Endometrial microvascular endothelial cells (primary cell): ENCODE measurements at regions not wholly inside any gene's neighbourhood (a gene's known extent, or its start where the extent isn't known, plus 50 kb on each side); places are given as distances from the start of the nearest gene placed in this dataset.

Experiments used
- in situ Hi-C: cut with HindIII; loops from 2 replicates; pipeline ENCODE4 v1.10.0; 2017; ENCODE audit warnings: low sequenced_read_pairs, low pct_unique_long_range_greater_than_20kb; ENCODE audit errors: inconsistent ontology term

DNA sequence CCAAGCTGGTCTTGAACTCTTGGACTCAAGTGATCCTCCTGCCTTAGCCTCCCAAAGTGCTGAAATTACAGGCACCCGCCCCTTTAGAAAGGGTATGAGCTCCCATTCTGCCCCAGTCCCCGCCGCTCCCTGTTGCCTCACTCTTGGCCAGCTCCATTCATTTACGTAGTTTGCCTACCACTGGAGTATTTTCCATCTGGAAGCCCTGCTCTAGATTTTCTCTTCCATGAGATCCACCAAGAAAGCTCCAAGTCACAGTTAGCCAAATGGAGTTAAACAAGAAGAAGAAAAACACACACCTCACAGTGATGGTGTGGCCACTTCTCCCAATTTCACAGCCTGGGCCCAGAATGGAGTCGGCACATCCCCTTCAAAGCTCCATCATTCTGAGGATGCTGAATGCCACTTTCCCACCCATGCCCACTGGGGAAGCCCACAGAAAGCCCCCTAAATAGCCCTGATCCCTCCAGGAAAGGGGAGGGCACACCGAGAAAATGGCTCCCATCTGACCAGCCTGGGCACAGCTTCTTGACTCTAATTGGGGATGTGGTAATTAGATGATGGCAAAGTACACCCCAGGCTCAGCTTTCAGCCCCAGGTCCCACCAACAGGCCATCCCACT lies 381.2 kb downstream of the MN1 start:
- in situ Hi-C loops = loop anchor here (25.0 kb wide), 1 partner anchor 733 kb away; no protein-coding TSS in a partner anchor

DNA sequence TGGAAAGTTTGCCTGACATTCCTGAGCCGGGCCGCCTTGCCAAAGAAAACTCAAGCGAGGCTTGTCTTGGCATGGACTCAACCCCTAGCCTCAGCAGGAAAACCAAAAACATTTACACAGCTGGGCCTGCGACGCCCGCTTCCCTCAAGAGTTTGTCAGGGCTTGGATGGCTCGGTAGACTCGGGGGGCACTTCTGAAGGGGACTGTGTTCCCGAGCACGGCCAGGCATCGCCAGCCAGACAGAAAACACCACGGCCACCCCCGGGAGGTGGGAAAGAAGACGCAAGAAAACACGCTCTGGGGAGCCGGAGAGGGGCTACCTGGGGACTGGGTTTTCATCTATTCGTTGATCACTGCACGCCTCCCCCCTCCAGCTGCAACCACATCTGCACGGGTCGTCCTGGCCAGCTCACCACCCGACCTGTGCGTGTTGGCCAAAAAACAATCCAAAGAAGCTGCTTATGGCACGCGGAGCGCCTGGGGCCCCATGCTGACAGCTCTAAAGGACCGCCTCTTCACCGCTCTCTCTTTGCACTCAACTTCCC lies 380.7 kb downstream of the MN1 start:
- in situ Hi-C loops = loop anchor here (25.0 kb wide), 1 partner anchor 734 kb away; no protein-coding TSS in a partner anchor

DNA sequence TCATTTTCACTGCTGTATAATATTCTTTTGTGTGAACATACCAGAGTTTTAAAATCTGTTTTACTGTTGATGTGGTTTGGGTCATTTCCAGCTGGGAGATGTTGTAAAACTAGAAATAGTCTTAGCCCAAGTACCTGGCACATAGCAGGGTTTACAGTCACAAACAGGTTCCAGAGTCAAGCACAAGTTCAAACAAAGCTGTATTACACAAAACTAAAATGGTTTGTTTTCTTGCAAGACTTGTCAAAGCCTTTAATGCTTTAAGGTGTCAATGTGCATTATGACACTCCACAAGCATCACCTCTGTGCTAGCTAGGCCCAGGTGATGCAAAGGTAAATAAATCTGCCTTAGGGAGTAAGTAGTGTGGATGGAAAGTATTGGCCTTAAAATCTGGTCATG lies 379.1 kb downstream of the MN1 start:
- in situ Hi-C loops = loop anchor here (25.0 kb wide), 1 partner anchor 735 kb away; no protein-coding TSS in a partner anchor

DNA sequence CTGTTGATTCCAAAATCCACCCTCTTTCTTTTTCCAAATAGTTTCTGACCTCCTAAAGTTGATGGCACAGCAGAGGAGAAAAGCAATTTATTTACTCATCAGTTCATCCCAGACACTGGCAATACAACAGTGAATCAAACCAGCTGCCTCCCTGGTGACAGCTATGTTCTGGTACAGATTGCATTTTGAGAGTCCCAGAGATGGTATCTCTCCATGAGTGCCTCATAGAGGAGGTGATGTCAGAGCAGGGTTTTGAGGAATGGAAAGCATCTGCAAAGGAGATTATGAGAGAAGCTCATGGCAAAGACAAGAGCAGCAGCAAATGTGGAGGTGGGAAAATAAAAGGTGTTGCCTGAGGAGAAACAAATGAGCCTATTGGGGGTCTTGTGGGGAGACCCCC lies 377.2 kb downstream of the MN1 start:
- in situ Hi-C loops = loop anchor here (25.0 kb wide), 1 partner anchor 737 kb away; no protein-coding TSS in a partner anchor

DNA sequence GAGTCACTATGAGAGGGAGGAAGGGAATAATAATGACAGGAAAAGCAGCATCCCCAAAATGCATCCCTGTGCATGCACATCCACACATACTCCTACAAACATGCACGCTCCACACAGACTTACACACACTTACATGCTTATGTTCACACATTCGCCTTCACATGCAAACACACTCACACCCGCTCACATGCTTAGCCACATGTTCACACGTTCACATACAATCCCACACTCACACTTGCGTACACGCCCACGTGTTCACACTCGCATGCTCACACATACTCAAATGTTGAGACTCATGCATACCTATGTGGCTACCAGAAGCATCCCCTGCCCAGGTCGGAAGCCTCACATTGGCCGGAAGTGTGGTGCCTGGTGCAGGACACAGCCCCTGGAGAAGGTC lies 372.1 kb downstream of the MN1 start:
- in situ Hi-C loops = no loop called here

DNA sequence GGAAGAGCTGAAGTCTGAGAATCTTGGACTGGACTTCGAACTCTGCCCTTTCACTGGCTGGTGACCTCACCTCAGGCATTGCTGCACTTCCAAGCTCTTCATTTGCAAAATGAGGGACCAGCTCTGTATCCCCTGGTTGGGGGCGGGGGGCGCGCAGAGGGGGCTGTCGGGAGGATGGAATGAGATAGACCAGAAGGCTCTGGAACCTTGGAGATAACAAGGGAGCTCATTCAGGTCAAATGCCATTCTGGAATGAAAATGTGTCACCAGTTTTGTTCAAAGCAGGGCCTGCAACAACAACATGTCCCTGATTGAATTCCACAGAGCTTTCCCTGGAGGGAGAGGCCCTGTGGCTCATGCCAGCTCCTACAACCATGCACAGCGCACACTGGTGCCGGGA lies 370.5 kb downstream of the MN1 start:
- in situ Hi-C loops = no loop called here

DNA sequence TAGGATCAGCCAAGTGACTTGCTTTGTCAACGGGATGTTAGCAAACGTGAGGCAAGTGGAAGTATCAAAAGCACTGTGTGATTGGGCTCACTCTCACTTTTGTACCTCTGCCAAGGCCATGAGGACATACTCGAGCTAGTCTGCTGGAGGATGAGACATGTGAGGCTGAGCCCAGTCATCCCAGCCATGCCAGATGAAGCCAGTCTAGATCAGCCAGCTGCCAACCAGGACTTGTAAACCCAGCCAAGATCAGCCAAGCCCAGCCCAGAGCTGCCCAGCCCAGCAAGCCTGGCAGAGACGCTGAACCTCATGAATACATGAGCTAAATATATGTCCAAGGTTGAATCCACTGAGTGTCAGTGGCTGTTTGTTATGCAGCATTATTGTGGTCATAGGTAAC lies 369.7 kb downstream of the MN1 start:
- in situ Hi-C loops = no loop called here

DNA sequence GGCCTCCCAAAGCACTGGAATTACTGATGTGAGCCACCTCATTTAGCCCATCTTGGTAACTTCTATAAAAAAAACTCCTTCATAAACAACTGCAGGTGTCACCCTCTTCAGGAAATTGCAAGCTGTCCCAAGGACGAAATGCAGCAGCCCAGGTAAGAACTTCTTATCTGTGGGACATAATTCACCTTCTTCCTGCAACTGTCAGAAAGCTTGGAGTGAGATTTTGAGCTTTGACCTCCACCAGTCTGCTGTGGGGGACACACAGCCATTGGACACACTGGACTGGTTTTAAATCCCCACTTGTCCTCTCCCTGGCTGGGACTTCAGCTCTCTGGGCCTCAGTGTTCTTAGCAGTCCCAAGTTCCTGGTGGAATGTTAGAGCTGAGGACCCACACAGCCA lies 368.5 kb downstream of the MN1 start:
- in situ Hi-C loops = no loop called here

DNA sequence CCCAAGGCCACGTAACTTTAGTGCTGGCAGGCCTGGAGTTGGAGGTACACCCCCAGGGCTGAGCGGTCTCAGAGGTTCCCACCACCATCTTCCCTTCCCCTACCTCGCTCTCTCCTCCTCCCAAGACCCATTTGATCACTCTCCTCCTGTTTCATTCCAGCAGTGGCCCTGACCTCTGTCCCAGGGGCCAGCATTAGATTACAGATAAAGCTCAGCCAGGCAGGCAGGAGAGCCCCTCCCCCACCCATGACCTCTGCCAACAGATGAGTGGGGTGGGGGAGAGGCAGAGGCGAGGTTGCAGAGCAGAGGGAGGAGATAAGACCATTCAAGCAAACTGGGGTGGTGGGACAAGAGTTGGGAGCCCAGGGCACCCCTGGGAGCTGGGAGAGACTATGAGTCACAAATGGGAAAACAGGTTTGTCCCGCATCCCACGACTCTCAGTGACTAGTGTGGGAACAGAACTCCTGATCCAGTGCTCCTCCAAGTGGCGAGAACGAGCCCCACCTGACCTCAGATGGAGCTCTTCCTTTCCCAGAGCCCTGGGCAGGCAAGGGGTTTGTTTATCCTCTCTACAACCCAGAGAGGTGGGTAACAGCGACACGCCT lies 367.9 kb downstream of the MN1 start:
- in situ Hi-C loops = no loop called here

DNA sequence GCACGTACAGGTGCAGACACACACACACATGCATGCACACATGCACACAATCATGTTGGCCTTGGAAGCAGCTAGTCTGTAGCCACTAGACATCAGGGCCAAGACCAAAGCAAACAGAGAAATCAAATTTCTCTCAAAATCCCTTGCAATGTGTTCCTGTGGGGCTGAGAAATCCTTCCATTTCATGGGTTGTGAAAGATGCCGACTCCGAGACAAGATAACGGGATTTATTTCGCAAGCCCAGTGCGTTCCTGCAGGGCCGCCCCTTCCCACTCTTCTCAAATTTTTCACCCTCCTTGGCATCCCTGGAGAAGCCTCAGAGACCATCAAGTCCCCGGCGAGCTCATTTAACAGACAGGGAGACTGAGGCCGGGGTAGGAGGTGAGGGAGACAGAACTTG lies 366.7 kb downstream of the MN1 start:
- in situ Hi-C loops = no loop called here

DNA sequence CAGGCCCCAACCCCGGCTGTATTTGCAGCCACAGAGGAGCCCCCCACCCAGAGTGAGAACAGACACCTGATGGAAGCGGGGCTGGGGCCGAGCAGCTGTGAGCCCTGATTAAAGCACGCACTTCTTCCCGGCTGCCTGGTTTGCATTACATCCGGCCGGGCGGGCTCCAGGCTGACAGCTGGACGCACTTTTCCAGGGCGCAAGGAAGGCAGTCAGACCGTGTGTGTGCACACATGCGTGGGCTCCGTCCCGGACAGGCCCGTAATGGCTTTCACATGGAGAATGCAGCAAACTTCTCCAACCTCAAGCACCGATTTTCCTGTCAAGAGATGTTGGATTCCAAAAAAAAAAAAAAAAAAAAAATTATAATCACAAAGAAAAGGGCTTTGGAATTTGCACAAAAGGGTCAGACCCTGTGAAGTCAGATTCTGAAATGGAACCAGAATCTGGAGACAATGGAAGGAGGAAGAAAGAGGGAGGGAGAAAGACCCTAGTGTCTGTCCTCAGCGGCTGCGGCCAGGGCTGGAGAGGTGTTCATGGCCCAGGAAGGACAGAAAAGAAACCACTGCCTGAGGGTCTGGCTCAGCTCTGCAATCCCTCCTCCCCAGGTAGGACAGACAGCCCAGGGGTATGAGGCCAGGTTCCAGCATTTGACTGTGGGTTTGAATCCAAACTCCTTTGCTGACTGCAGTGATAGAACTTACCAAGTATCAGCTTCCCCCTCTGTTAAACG lies 365.5 kb downstream of the MN1 start:
- in situ Hi-C loops = no loop called here

DNA sequence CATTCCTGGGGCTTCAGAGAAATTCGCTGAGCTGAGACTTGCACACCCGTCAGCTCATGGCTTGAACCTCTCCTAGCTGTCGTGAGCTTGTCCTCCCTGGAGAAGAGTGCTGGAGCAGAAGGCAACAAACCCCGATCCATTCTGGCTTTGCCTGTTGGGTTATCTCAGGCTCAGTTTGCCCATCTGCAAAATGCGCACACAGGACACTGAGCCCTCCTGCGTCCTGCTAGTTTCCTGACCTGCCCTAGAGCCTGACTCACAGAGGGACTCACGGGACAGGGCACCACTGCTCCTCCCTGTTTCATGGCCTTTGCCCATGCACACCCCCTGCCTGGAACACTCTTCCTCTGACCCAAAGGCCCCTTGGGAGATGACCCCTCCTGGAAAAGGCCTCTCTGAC lies 365.0 kb downstream of the MN1 start:
- in situ Hi-C loops = no loop called here

DNA sequence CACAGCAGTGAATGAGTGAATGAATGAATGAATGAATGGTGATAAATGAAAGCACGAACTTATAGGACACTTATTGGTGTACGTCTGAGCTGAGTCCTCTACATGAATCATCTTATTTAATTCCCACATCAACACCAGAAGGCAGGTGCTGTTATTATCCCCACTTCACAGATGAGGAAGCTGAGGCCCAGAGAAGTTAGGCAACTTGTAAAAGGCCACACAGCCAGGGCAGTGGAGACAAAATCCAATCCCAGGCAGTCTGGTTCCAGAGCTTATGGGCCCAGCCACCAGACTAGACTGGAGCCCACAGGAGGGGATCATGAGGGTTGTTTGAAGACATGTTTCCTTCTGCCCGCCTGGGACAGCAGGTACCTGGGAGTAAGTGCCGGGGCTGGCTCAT lies 364.0 kb downstream of the MN1 start:
- in situ Hi-C loops = no loop called here

DNA sequence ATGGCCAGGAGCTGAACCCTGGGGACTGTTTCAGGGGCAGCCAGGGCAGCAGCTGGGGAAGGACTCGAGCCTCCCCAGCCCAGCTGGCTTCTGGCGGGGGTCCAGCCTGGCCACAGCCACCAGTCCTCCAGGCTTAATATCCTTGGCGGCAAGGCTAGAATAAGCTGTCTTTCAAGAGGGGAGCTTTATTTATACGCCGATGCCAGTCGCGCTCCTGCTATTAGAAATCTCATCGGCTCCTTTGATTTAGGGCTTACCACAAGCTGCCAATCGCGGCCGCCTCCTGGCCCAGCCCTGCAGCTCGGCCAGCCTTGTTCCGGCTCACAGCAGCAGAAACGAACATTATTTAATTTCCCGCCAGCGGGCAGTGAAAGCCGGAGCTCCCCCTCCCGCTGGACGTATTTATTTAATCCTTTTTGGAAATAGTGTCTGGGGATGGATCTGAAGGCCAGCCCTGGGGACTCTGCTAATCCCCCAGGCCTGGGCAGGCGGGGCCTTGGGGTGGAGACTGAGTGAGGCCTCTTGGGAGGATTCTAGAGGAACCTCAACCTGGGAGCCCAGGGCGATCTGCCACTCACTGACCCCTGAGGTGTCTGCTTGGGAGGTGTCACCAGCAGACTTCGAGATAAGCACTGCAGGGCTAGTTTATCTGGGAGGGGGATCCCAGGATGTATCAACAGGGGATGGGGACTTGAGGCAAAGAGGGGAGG lies 363.1 kb downstream of the MN1 start:
- in situ Hi-C loops = no loop called here

DNA sequence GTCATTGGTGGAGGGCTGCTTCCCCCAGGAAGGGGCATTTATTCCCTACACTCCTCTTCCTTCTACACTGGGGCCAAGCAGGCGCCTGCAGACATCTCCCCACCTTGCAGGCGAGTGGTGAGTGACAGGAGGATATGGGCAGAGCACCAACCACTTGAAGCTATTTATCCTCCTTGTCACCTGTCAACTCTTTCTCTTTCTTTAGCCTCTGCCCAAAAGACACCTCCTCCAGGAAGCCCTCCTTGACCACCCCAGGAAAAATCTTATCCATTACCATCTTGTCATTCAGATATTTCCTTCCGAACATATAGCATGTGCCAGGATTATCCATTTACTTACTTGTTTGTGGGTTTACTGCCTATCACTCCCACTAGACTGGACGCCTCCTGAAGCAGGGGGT lies 362.4 kb downstream of the MN1 start:
- in situ Hi-C loops = no loop called here

DNA sequence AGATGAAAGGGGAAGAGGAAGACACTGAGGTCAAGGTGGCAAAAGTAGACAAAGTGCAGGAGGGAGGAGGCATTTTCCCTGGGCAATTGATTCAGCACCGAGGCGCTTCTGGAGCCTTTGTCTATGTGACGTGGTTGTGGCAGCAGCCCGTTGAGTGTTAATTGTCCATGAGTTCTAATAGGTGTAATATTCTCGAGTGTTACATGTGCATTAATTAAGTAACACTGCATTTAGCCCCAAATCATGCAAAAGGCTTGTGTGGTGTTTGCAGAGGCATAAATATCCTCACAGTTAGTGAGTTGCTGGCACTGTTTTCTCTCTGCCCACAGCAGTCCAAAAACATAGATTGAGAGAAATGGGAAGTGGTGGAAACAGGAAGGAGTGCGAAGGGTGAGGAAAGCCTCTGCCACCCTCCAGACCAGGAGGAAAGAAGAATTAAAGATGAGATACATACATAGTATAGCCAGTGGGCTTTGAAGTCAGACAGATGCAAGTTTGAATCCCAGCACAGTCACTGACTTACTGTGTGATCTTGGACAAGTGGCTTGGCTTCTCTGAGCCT lies 361.2 kb downstream of the MN1 start:
- in situ Hi-C loops = no loop called here

DNA sequence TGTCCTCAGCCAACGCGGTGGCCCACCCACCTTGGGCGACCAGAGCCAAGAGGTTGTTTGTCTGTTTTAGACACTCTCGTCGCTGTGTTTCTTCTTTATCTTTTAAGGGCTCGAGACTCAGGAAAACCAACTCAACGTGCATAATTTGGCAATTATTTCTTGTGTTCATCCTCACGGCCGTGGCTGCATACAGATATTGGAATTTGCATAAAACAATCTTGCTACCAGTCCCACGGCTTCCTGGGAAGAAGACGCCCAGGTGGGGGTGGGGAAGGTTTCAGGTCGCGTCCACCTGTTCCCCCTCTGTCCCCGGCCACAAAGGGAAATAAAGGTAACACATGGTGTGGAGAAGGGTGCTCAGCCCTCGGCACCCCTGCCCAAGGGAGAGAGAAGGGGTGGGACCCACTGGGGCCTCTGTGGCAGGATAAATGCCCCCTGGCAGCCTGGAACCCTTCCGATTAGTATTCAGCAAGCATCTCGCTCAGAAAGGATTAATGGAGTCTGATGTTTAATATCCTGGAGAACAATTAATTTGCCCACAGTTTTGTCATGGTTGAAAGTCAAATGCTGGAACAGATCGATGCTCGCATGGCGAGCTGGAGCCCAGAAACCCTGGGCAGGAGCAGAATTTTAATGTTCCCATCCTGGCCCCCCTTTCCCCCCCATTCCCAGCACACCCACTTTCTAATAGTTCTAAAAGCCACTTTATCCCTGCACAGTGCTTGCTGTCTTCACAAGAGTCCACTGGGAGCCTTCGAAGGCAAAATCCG lies 359.7 kb downstream of the MN1 start:
- in situ Hi-C loops = no loop called here

DNA sequence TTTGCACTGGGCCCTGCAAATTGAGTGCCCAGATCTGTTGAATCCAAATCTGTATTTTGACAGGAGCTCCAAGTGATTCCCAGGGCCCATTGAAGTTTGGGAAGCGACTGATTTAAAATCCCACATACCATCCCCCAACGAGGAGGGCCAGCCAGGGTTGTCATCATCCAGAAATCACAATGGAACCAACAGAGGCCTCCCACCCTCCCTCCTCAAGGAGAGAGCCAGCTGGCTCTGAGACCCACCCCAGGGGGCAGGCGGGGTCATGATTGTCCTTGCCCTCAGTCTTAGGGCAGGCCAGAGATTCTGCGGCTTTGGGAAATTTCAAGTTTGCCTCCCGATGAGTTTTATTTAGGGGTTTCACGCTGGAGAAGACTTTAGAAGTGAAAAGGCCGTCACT lies 358.2 kb downstream of the MN1 start:
- in situ Hi-C loops = no loop called here
